Neural progenitor cell (in vitro differentiated cells): ENCODE measurements at regions not wholly inside any gene's neighbourhood (a gene's known extent, or its start where the extent isn't known, plus 50 kb on each side); places are given as distances from the start of the nearest gene placed in this dataset.
"Not testable (repeated sequence)": the region's sequence is repeated elsewhere in the genome, so short reads cannot be mapped to it uniquely, and the experiment has no call there.

Experiments used
- DNase-seq: peaks from one replicate; pipeline ENCODE4 v3.0.0-alpha.2; 2016; ENCODE audit warnings: low spot score
- H2AFZ ChIP-seq: fragments of 200-600 bp; sonication (generic); replicated peaks from 2 replicates; pipeline ENCODE4 v1.6.1; 2016; ENCODE audit warnings: antibody characterized with exemption
- H3F3A ChIP-seq: fragments of 200-600 bp; sonication (generic); 2 replicates; pipeline ENCODE4 v1.6.1; 2016; ENCODE audit warnings: antibody characterized with exemption, low read depth
- H3K27ac ChIP-seq: fragments of 200-600 bp; sonication (generic); 2 replicates; pipeline ENCODE4 v1.5.1; 2016; ENCODE audit warnings: mild to moderate bottlenecking
- H3K27me3 ChIP-seq: fragments of 200-600 bp; sonication (generic); 2 replicates; pipeline ENCODE4 v1.6.1; 2016; ENCODE audit warnings: mild to moderate bottlenecking, moderate library complexity
- H3K36me3 ChIP-seq: fragments of 200-600 bp; sonication (generic); 2 replicates; pipeline ENCODE4 v1.5.1; 2016
- H3K4me1 ChIP-seq: fragments of 200-600 bp; sonication (generic); 2 replicates; pipeline ENCODE4 v1.6.1; 2016; ENCODE audit warnings: mixed run types
- H3K4me2 ChIP-seq: fragments of 200-600 bp; sonication (generic); 2 replicates; pipeline ENCODE4 v1.6.1; 2016
- H3K4me3 ChIP-seq: fragments of 200-600 bp; sonication (generic); 2 replicates; pipeline ENCODE4 v1.5.1; 2016
- H3K79me2 ChIP-seq: fragments of 200-600 bp; sonication (generic); 2 replicates; pipeline ENCODE4 v1.6.1; 2016; ENCODE audit warnings: low read depth
- H3K9ac ChIP-seq: fragments of 200-600 bp; sonication (generic); 2 replicates; pipeline ENCODE4 v1.6.1; 2016
- H3K9me3 ChIP-seq: fragments of 200-600 bp; sonication (generic); 2 replicates; pipeline ENCODE4 v1.5.1; 2016; ENCODE audit warnings: low read depth
- H4K20me1 ChIP-seq: fragments of 200-600 bp; sonication (generic); 2 replicates; pipeline ENCODE4 v1.6.1; 2016; ENCODE audit warnings: low read depth
- H3K27ac Mint-ChIP-seq: 3 replicates; pipeline ENCODE4 v1.8.0; 2021; ENCODE audit warnings: mixed read lengths
- H3K27me3 Mint-ChIP-seq: 2 replicates; pipeline ENCODE4 v1.8.0; 2022; ENCODE audit warnings: low read depth, mild to moderate bottlenecking, inconsistent platforms, moderate library complexity, mixed read lengths; ENCODE audit not compliant: insufficient read depth
- H3K36me3 Mint-ChIP-seq: 3 replicates; pipeline ENCODE4 v1.8.0; 2021; ENCODE audit warnings: mixed read lengths
- H3K4me1 Mint-ChIP-seq: 3 replicates; pipeline ENCODE4 v1.8.0; 2021; ENCODE audit warnings: mixed read lengths
- H3K4me3 Mint-ChIP-seq: 3 replicates; pipeline ENCODE4 v1.8.0; 2021; ENCODE audit warnings: mild to moderate bottlenecking, moderate library complexity, mixed read lengths
- H3K9me3 Mint-ChIP-seq: 3 replicates; pipeline ENCODE4 v1.8.0; 2020; ENCODE audit warnings: mixed read lengths
- CTCF ChIP-seq: fragments of 200-600 bp; sonication (generic); IDR thresholded peaks from 2 replicates; pipeline ENCODE4 v1.5.1; 2017; ENCODE audit warnings: antibody characterized with exemption, mild to moderate bottlenecking
- EZH2 ChIP-seq: fragments of 200-600 bp; sonication (generic); IDR thresholded peaks from 2 replicates; pipeline ENCODE4 v1.6.1; 2017; ENCODE audit warnings: antibody characterized with exemption, mild to moderate bottlenecking, moderate library complexity
- EZH2phosphoT487 ChIP-seq: fragments of 200-600 bp; sonication (generic); IDR thresholded peaks from 2 replicates; pipeline ENCODE4 v1.6.1; 2017; ENCODE audit warnings: antibody characterized with exemption

GRCh38 chr2:144912206-144912605 is 392.3 kb upstream of the ZEB2 start:
- H3K4me1 ChIP-seq, result no peaks in the 10 kb centered on the region
- H2AFZ ChIP-seq, result no peak overlapping the region
- TF ChIP-seq CTCF (no peak), EZH2phosphoT487 (no peak), EZH2 (no peak)
- H3K9me3 ChIP-seq, result no peaks in the 10 kb centered on the region
- H3K36me3 Mint-ChIP-seq, result no peaks in the 10 kb centered on the region
- H3K9ac ChIP-seq, result no peak overlapping the region
- no peak overlapping the region for H3K4me3 Mint-ChIP-seq
- H3K27me3 ChIP-seq, result no peaks in the 10 kb centered on the region
- no peaks in the 10 kb centered on the region for H3K4me1 Mint-ChIP-seq
- no peak overlapping the region for H3K27ac ChIP-seq
- H3K4me3 ChIP-seq, result no peak overlapping the region
- H3K27me3 Mint-ChIP-seq, result no peaks in the 10 kb centered on the region
- H3K79me2 ChIP-seq, result no peaks in the 10 kb centered on the region
- DNase-seq, result no peak
- H3K36me3 ChIP-seq, result peaks cover 5% of the 10 kb centered on the region
- H4K20me1 ChIP-seq, result no peaks in the 10 kb centered on the region
- H3K9me3 Mint-ChIP-seq, result peaks cover 5% of the 10 kb centered on the region
- no peak overlapping the region for H3K4me2 ChIP-seq
- H3K27ac Mint-ChIP-seq, result no peak overlapping the region
- no peaks in the 10 kb centered on the region for H3F3A ChIP-seq

DNA sequence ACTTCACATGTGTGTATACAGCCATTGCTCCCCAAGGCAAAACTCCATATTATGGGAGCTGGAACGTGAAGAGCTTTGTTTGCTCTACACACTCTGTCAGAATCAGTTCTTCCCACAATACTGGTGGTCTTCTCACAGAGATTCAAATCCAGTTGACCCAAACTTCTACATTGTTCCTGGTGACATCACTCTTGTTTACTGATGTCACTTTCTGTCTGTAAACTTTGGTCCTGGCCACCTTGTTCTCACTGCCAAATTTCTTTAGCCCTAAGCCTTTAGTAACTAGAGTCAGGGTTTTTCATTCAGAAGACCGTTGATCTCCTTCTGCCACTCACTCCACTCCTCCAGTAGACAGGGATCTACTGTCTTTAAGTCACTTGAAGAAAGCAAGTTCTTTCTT is 386.0 kb upstream of the ZEB2 start:
- Histone ChIP-seq H3K9me3 (no peaks in the 10 kb centered on the region), H3F3A (no peaks in the 10 kb centered on the region), H3K4me3 (no peak overlapping the region), H3K79me2 (no peaks in the 10 kb centered on the region), H3K27ac (no peak overlapping the region), H3K36me3 (no peaks in the 10 kb centered on the region), H2AFZ (no peak overlapping the region), H3K9ac (no peak overlapping the region), H4K20me1 (no peaks in the 10 kb centered on the region), H3K4me1 (no peaks in the 10 kb centered on the region), H3K4me2 (no peak overlapping the region), H3K27me3 (no peaks in the 10 kb centered on the region)
- no peak for TF ChIP-seq CTCF
- no peak for TF ChIP-seq EZH2phosphoT487
- no peak for TF ChIP-seq EZH2
- Mint-ChIP-seq H3K4me3 (no peak overlapping the region), H3K4me1 (no peaks in the 10 kb centered on the region), H3K36me3 (no peaks in the 10 kb centered on the region), H3K27me3 (no peaks in the 10 kb centered on the region), H3K9me3 (peaks cover 4% of the 10 kb centered on the region), H3K27ac (no peak overlapping the region)
- DNase-seq, result no peak

DNA sequence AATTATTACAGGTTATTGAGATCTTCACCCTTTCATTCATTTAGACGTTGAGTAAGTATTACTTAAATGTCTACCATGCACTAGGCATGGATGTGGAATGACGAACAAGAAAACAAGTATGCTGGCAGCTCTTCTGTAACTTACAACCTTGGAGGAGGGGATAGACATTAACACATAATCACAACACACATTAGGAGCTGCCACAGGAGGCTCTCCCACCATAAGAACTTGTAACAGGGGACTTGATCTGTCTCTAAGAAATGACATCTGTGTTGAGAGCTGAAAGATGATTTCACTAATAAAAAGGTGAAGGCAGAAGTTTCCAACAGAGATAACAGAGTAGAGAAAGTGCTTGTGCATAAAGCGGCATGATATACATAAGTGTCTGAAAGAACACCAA is 384.7 kb upstream of the ZEB2 start:
- Mint-ChIP-seq H3K27me3 (no peaks in the 10 kb centered on the region), H3K27ac (no peak overlapping the region), H3K9me3 (peaks cover 8% of the 10 kb centered on the region), H3K4me3 (no peak overlapping the region), H3K36me3 (no peaks in the 10 kb centered on the region), H3K4me1 (no peaks in the 10 kb centered on the region)
- Histone ChIP-seq H3K27ac (no peak overlapping the region), H3K9me3 (no peaks in the 10 kb centered on the region), H3K27me3 (no peaks in the 10 kb centered on the region), H4K20me1 (no peaks in the 10 kb centered on the region), H3K36me3 (no peaks in the 10 kb centered on the region), H3K4me3 (no peak overlapping the region), H3K79me2 (no peaks in the 10 kb centered on the region), H3K4me2 (no peak overlapping the region), H3K9ac (no peak overlapping the region), H3K4me1 (no peaks in the 10 kb centered on the region), H2AFZ (no peak overlapping the region), H3F3A (no peaks in the 10 kb centered on the region)
- DNase-seq, result no peak
- TF ChIP-seq EZH2phosphoT487 (no peak), CTCF (no peak), EZH2 (no peak)

GRCh38 chr2:144903045-144903444 is 383.1 kb upstream of the ZEB2 start:
- H3K79me2 ChIP-seq, H3K4me3 Mint-ChIP-seq, H3K4me1 ChIP-seq, H2AFZ ChIP-seq, H3K27me3 ChIP-seq, H3K9me3 ChIP-seq, H3K27me3 Mint-ChIP-seq, H3K4me2 ChIP-seq, H3K9me3 Mint-ChIP-seq, H3K27ac ChIP-seq, H3K36me3 ChIP-seq, H3K36me3 Mint-ChIP-seq, H3F3A ChIP-seq, DNase-seq, H3K4me1 Mint-ChIP-seq, H4K20me1 ChIP-seq, H3K27ac Mint-ChIP-seq, H3K9ac ChIP-seq, H3K4me3 ChIP-seq: not testable (repeated sequence)

- not testable (repeated sequence) for H3K9me3 Mint-ChIP-seq, H3K27ac Mint-ChIP-seq, H3F3A ChIP-seq, H3K4me3 ChIP-seq, H3K27me3 Mint-ChIP-seq, H3K9me3 ChIP-seq, H3K4me1 ChIP-seq, H3K79me2 ChIP-seq, DNase-seq, H3K27ac ChIP-seq, H3K9ac ChIP-seq, H3K4me1 Mint-ChIP-seq, H2AFZ ChIP-seq, H3K27me3 ChIP-seq, H3K4me2 ChIP-seq, H3K4me3 Mint-ChIP-seq, H3K36me3 Mint-ChIP-seq, H3K36me3 ChIP-seq, H4K20me1 ChIP-seq
Observed at GRCh38 chr2:144901386-144901785, 381.5 kb upstream of the ZEB2 start.
